Glomerular visceral epithelial cell (primary cell): ENCODE measurements at regions not wholly inside any gene's neighbourhood (a gene's known extent, or its start where the extent isn't known, plus 50 kb on each side); places are given as distances from the start of the nearest gene placed in this dataset.
A peak's percentile ranks its signal among the peaks of the same experiment; 100 is the strongest.

ENCODE experiments used
- DNase-seq: peaks from one replicate; pipeline ENCODE4 v3.0.0-alpha.2; 2016; ENCODE audit errors: extremely low spot score

GRCh38 chr16:48897698-48898205 is 287.8 kb upstream of the N4BP1 start:
- DNase-seq: no peak

GRCh38 chr16:48895142-48895541 is 285.2 kb upstream of the N4BP1 start:
- DNase-seq: no peak

- no peak for DNase-seq
Observed at GRCh38 chr16:48892893-48893292, 282.9 kb upstream of the N4BP1 start.

GRCh38 chr16:48887646-48888210 is 277.7 kb upstream of the N4BP1 start:
- no peak for DNase-seq

GRCh38 chr16:48885471-48885870 is 275.5 kb upstream of the N4BP1 start:
- no peak for DNase-seq

GRCh38 chr16:48881272-48881671 is 271.3 kb upstream of the N4BP1 start:
- no peak for DNase-seq

- DNase-seq: no peak
Observed at GRCh38 chr16:48879223-48880122, 269.5 kb upstream of the N4BP1 start.

- DNase-seq: no peak
Observed at GRCh38 chr16:48877946-48878345, 268.0 kb upstream of the N4BP1 start.

- DNase-seq: no peak
Observed at GRCh38 chr16:48870141-48870540, 260.2 kb upstream of the N4BP1 start.

GRCh38 chr16:48865520-48865919 is 255.5 kb upstream of the N4BP1 start:
- no peak for DNase-seq

- no peak for DNase-seq
Observed at GRCh38 chr16:48864055-48864454, 254.1 kb upstream of the N4BP1 start.

- DNase-seq: peak; percentile 1
Observed at GRCh38 chr16:48862087-48862532, 252.1 kb upstream of the N4BP1 start.

- DNase-seq: no peak
Observed at GRCh38 chr16:48860341-48860740, 250.4 kb upstream of the N4BP1 start.

- no peak for DNase-seq
Observed at GRCh38 chr16:48852951-48853350, 243.0 kb upstream of the N4BP1 start.

GRCh38 chr16:48852458-48852857 is 242.5 kb upstream of the N4BP1 start:
- DNase-seq: no peak

- no peak for DNase-seq
Observed at GRCh38 chr16:48850097-48850770, 240.3 kb upstream of the N4BP1 start.

- DNase-seq: no peak
Observed at GRCh38 chr16:48846277-48846676, 236.3 kb upstream of the N4BP1 start.

- no peak for DNase-seq
Observed at GRCh38 chr16:48845261-48845660, 235.3 kb upstream of the N4BP1 start.

- DNase-seq: no peak
Observed at GRCh38 chr16:48838349-48838748, 228.4 kb upstream of the N4BP1 start.

- DNase-seq: no peak
Observed at GRCh38 chr16:48836636-48837035, 226.7 kb upstream of the N4BP1 start.

- no peak for DNase-seq
Observed at GRCh38 chr16:48836067-48836466, 226.1 kb upstream of the N4BP1 start.

- DNase-seq: no peak
Observed at GRCh38 chr16:48834576-48834975, 224.6 kb upstream of the N4BP1 start.

GRCh38 chr16:48833461-48833860 is 223.5 kb upstream of the N4BP1 start:
- no peak for DNase-seq
